ENCODE measurements at regions not wholly inside any gene's neighbourhood (a gene's known extent, or its start where the extent isn't known, plus 50 kb on each side); places are given as distances from the start of the nearest gene placed in this dataset.

GRCh38 chr7:26467104-26467503 lies 175.4 kb downstream of the SNX10 start:
- H3K4me3 ChIP-seq (ENCODE audit: low read length) = no peak overlapping the region
- TF ChIP-seq CTCF (IDR thresholded peaks at IDR 0.05; ENCODE audit: insufficient read depth, low read depth, low read length, missing control alignments) = no peak
- no peak for DNase-seq (ENCODE audit: low read depth)

GRCh38 chr7:26467541-26467940 lies 175.9 kb downstream of the SNX10 start:
- no peak for TF ChIP-seq CTCF (IDR thresholded peaks at IDR 0.05; ENCODE audit: insufficient read depth, low read depth, low read length, missing control alignments)
- no peak overlapping the region for H3K4me3 ChIP-seq (ENCODE audit: low read length)
- DNase-seq (ENCODE audit: low read depth) = no peak

GRCh38 chr7:26468625-26469024 lies 177.0 kb downstream of the SNX10 start:
- no peak for DNase-seq (ENCODE audit: low read depth)
- no peak overlapping the region for H3K4me3 ChIP-seq (ENCODE audit: low read length)
- TF ChIP-seq CTCF (IDR thresholded peaks at IDR 0.05; ENCODE audit: insufficient read depth, low read depth, low read length, missing control alignments) = no peak

GRCh38 chr7:26469188-26469587 lies 177.5 kb downstream of the SNX10 start:
- H3K4me3 ChIP-seq (ENCODE audit: low read length) = no peak overlapping the region
- no peak for DNase-seq (ENCODE audit: low read depth)
- TF ChIP-seq CTCF (IDR thresholded peaks at IDR 0.05; ENCODE audit: insufficient read depth, low read depth, low read length, missing control alignments) = no peak

GRCh38 chr7:26470691-26471090 lies 179.0 kb downstream of the SNX10 start:
- DNase-seq (ENCODE audit: low read depth) = no peak

GRCh38 chr7:26471306-26472075 lies 179.8 kb downstream of the SNX10 start:
- DNase-seq (ENCODE audit: low read depth) = no peak
- TF ChIP-seq CTCF (IDR thresholded peaks at IDR 0.05; ENCODE audit: insufficient read depth, low read depth, low read length, missing control alignments) = no peak

More at GRCh38 chr7:26470691-26471090, 179.0 kb downstream of the SNX10 start:
- no peak for TF ChIP-seq CTCF (IDR thresholded peaks at IDR 0.05; ENCODE audit: insufficient read depth, low read depth, low read length, missing control alignments)
- no peak overlapping the region for H3K4me3 ChIP-seq (ENCODE audit: low read length)

GRCh38 chr7:26472971-26473370 lies 181.3 kb downstream of the SNX10 start:
- no peak overlapping the region for H3K4me3 ChIP-seq (ENCODE audit: low read length)
- DNase-seq (ENCODE audit: low read depth) = no peak
- no peak for TF ChIP-seq CTCF (IDR thresholded peaks at IDR 0.05; ENCODE audit: insufficient read depth, low read depth, low read length, missing control alignments)

More at GRCh38 chr7:26471306-26472075, 179.8 kb downstream of the SNX10 start:
- no peak overlapping the region for H3K4me3 ChIP-seq (ENCODE audit: low read length)

Data from epithelial cell of esophagus (primary cell).